KMS-11 (cell line): ENCODE measurements at regions not wholly inside any gene's neighbourhood (a gene's known extent, or its start where the extent isn't known, plus 50 kb on each side); places are given as distances from the start of the nearest gene placed in this dataset.
A peak's percentile ranks its signal among the peaks of the same experiment; 100 is the strongest.

Source experiments
- H2AFZ ChIP-seq: fragments of 200-600 bp; sonication (generic); 2 replicates; pipeline ENCODE4 v1.6.1; 2016; ENCODE audit warnings: antibody characterized with exemption, mixed run types, low read depth
- H3K27ac ChIP-seq: fragments of 200-600 bp; sonication (generic); 2 replicates; pipeline ENCODE4 v1.6.1; 2016; ENCODE audit warnings: mild to moderate bottlenecking, mixed run types
- H3K27me3 ChIP-seq: fragments of 200-600 bp; sonication (generic); 2 replicates; pipeline ENCODE4 v1.6.1; 2017; ENCODE audit warnings: mild to moderate bottlenecking, low read depth, mixed run types, moderate library complexity; ENCODE audit not compliant: insufficient read depth
- H3K36me3 ChIP-seq: fragments of 200-600 bp; sonication (generic); 2 replicates; pipeline ENCODE4 v1.6.1; 2017; ENCODE audit warnings: mild to moderate bottlenecking, mixed run types; ENCODE audit not compliant: insufficient read depth
- H3K4me1 ChIP-seq: fragments of 200-600 bp; sonication (generic); 2 replicates; pipeline ENCODE4 v1.6.1; 2016; ENCODE audit warnings: mild to moderate bottlenecking, low read depth, mixed run types; ENCODE audit not compliant: poor library complexity, severe bottlenecking
- H3K4me2 ChIP-seq: fragments of 200-600 bp; sonication (generic); 2 replicates; pipeline ENCODE4 v1.7.0; 2016; ENCODE audit warnings: mild to moderate bottlenecking, mixed run types
- H3K4me3 ChIP-seq: fragments of 200-600 bp; sonication (generic); IDR thresholded peaks from 2 replicates; pipeline ENCODE4 v1.6.1; 2017; ENCODE audit warnings: low read depth, low read length, mixed read lengths; ENCODE audit not compliant: insufficient read depth
- H3K79me2 ChIP-seq: fragments of 200-600 bp; sonication (generic); 2 replicates; pipeline ENCODE4 v1.6.1; 2016; ENCODE audit warnings: low read depth, mixed run types; ENCODE audit not compliant: insufficient read depth
- H3K9ac ChIP-seq: fragments of 200-600 bp; sonication (generic); 2 replicates; pipeline ENCODE4 v1.6.1; 2016; ENCODE audit warnings: mild to moderate bottlenecking, mixed run types
- H4K20me1 ChIP-seq: fragments of 200-600 bp; sonication (generic); 2 replicates; pipeline ENCODE4 v1.6.1; 2016; ENCODE audit warnings: mild to moderate bottlenecking, mixed run types; ENCODE audit not compliant: insufficient read depth
- TF ChIP-seq, protein P1 (sequence below): fragments of 200-600 bp; sonication (generic); conservative IDR thresholded peaks from 2 replicates; pipeline ENCODE4 v1.6.1; 2017; ENCODE audit warnings: low read depth, mild to moderate bottlenecking, antibody characterized with exemption, low read length, moderate library complexity, mixed read lengths

GRCh38 chr10:123402656-123403055 lies 248.5 kb downstream of the BUB3 start:
- peak overlapping the region; percentile 27 for H2AFZ ChIP-seq
- H3K79me2 ChIP-seq, result no peaks in the 10 kb centered on the region
- H3K27ac ChIP-seq, result peak overlapping the region; percentile 66
- peak overlapping the region; percentile 43 for H3K4me2 ChIP-seq
- H4K20me1 ChIP-seq, result no peaks in the 10 kb centered on the region
- TF ChIP-seq, protein P1, sequence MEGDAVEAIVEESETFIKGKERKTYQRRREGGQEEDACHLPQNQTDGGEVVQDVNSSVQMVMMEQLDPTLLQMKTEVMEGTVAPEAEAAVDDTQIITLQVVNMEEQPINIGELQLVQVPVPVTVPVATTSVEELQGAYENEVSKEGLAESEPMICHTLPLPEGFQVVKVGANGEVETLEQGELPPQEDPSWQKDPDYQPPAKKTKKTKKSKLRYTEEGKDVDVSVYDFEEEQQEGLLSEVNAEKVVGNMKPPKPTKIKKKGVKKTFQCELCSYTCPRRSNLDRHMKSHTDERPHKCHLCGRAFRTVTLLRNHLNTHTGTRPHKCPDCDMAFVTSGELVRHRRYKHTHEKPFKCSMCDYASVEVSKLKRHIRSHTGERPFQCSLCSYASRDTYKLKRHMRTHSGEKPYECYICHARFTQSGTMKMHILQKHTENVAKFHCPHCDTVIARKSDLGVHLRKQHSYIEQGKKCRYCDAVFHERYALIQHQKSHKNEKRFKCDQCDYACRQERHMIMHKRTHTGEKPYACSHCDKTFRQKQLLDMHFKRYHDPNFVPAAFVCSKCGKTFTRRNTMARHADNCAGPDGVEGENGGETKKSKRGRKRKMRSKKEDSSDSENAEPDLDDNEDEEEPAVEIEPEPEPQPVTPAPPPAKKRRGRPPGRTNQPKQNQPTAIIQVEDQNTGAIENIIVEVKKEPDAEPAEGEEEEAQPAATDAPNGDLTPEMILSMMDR, result no peak
- no peaks in the 10 kb centered on the region for H3K36me3 ChIP-seq
- peaks cover 64% of the 10 kb centered on the region for H3K4me1 ChIP-seq
- H3K27me3 ChIP-seq, result no peaks in the 10 kb centered on the region
- H3K9ac ChIP-seq, result peak overlapping the region; percentile 27; the same call in 1 of the 2 replicates
- H3K4me3 ChIP-seq, result no peak overlapping the region

- Histone ChIP-seq H3K36me3 (no peaks in the 10 kb centered on the region), H4K20me1 (no peaks in the 10 kb centered on the region), H3K27ac (no peak overlapping the region), H3K4me2 (no peak overlapping the region), H3K27me3 (no peaks in the 10 kb centered on the region), H3K79me2 (no peaks in the 10 kb centered on the region), H3K4me3 (no peak overlapping the region), H3K4me1 (peaks cover 47% of the 10 kb centered on the region), H3K9ac (no peak overlapping the region), H2AFZ (no peak overlapping the region)
- TF ChIP-seq, protein P1, result no peak
These were observed 250.2 kb downstream of the BUB3 start for GRCh38 chr10:123404357-123404756.

GRCh38 chr10:123408660-123409059 lies 254.5 kb downstream of the BUB3 start:
- Histone ChIP-seq H3K79me2 (no peaks in the 10 kb centered on the region), H4K20me1 (no peaks in the 10 kb centered on the region), H3K9ac (no peak overlapping the region), H2AFZ (no peak overlapping the region), H3K4me2 (no peak overlapping the region), H3K27me3 (no peaks in the 10 kb centered on the region), H3K27ac (no peak overlapping the region), H3K36me3 (no peaks in the 10 kb centered on the region), H3K4me3 (no peak overlapping the region), H3K4me1 (peaks cover 4% of the 10 kb centered on the region)
- TF ChIP-seq, protein P1, result no peak

DNA sequence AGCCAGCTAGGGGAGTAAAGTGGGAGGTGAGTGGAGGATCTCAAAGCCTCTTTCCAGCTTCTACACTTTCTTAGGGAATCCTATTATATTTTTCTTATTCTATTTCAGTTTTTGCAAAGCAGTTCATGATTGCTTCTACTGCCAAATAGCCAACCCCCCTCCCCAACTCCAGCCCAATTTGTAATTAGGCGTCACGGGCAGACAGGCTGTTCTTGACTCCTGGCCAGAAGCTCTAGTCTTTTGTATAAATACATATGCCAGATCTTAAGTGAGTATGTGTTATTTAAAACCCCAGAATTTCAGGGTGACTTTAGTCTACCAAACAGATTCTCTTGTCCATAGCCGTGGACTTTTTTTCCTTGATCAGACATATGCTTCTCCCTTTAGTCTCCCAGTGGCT lies 255.2 kb downstream of the BUB3 start:
- H4K20me1 ChIP-seq, result no peaks in the 10 kb centered on the region
- H3K79me2 ChIP-seq, result no peaks in the 10 kb centered on the region
- no peak overlapping the region for H2AFZ ChIP-seq
- no peak overlapping the region for H3K4me3 ChIP-seq
- H3K36me3 ChIP-seq, result no peaks in the 10 kb centered on the region
- H3K9ac ChIP-seq, result no peak overlapping the region
- no peaks in the 10 kb centered on the region for H3K27me3 ChIP-seq
- no peak overlapping the region for H3K27ac ChIP-seq
- TF ChIP-seq, protein P1, result no peak
- H3K4me1 ChIP-seq, result no peaks in the 10 kb centered on the region
- H3K4me2 ChIP-seq, result no peak overlapping the region
